ENCODE measurements at regions not wholly inside any gene's neighbourhood (a gene's known extent, or its start where the extent isn't known, plus 50 kb on each side); places are given as distances from the start of the nearest gene placed in this dataset.

- TF ChIP-seq CTCF (IDR thresholded peaks at IDR 0.05) = no peak
- no peak for TF ChIP-seq POLR2A (IDR thresholded peaks at IDR 0.05)
- no peak for TF ChIP-seq POLR2AphosphoS5 (IDR thresholded peaks at IDR 0.05)
Observed at GRCh38 chr11:37544491-37544890, 946.5 kb upstream of the RAG2 start.

Measured in stomach (tissue), 4 donors.